ENCODE measurements at regions not wholly inside any gene's neighbourhood (a gene's known extent, or its start where the extent isn't known, plus 50 kb on each side); places are given as distances from the start of the nearest gene placed in this dataset.
A peak's percentile ranks its signal among the peaks of the same experiment; 100 is the strongest.

GRCh38 chr12:16415155-16415554, 67.7 kb downstream of the MGST1 start:
- DNase-seq: no peak

DNA sequence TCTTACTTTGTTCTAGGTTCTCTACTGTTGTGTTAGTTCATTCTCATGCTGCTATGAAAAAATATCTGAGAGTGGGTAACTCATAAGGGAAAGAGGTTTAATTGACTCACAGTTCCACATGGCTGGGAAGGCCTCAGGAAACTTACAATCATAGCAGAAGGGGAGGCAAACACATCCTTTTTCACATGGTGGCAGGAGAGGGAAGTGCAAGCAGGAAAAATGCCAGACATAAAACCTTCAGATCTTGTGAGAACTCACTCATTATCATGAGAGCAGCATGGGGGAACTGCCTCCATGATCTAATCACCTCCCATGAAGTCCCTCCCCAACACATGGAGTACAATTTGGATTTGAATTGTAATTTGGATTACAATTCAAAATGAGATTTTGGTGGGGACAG, 69.6 kb downstream of the MGST1 start:
- H3K4me1 ChIP-seq: no peaks in the 10 kb centered on the region
- no peak overlapping the region for H3K27ac ChIP-seq
- DNase-seq (no peak), ATAC-seq (ENCODE audit: low FRiP score in 2 of 2) (no peak)
- no peaks in the 10 kb centered on the region for H3K36me3 ChIP-seq
- no peaks in the 10 kb centered on the region for H3K9me3 ChIP-seq
- no peaks in the 10 kb centered on the region for H3K27me3 ChIP-seq
- TF ChIP-seq POLR2AphosphoS5 (IDR thresholded peaks at IDR 0.05) (no peak), CTCF (IDR thresholded peaks at IDR 0.05) (no peak), POLR2A (IDR thresholded peaks at IDR 0.05) (no peak), EP300 (IDR thresholded peaks at IDR 0.05) (no peak)
- no peak overlapping the region for H3K4me3 ChIP-seq

More at GRCh38 chr12:16415155-16415554, 67.7 kb downstream of the MGST1 start:
- no peak overlapping the region for H3K27ac ChIP-seq
- ATAC-seq (ENCODE audit: low FRiP score in 2 of 2): no peak
- no peaks in the 10 kb centered on the region for H3K36me3 ChIP-seq
- no peak overlapping the region for H3K4me3 ChIP-seq
- TF ChIP-seq EP300 (IDR thresholded peaks at IDR 0.05) (no peak), CTCF (IDR thresholded peaks at IDR 0.05) (no peak), POLR2A (IDR thresholded peaks at IDR 0.05) (no peak), POLR2AphosphoS5 (IDR thresholded peaks at IDR 0.05) (no peak)
- H3K27me3 ChIP-seq: no peaks in the 10 kb centered on the region
- H3K9me3 ChIP-seq: no peaks in the 10 kb centered on the region
- no peaks in the 10 kb centered on the region for H3K4me1 ChIP-seq

DNA sequence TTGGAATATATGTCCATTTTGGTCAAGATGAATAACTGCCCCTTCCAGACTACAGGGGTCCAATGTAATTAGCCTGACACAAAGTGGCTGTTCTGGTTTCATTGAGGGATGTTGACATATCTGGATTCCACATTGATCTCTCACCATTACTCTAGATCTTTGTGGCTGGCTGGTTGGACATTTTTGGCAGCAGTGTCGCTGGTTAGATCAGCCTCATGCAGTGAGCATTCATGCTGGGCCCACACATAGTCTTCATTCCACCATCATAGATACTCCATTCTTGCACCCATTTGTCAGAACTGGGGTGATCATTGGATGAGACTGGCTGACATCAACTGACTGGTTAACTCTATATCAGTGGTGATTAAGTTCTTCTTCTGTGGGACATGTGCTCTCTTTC, 74.4 kb downstream of the MGST1 start:
- no peak for TF ChIP-seq EP300 (IDR thresholded peaks at IDR 0.05)
- TF ChIP-seq POLR2AphosphoS5 (IDR thresholded peaks at IDR 0.05): no peak
- TF ChIP-seq CTCF (IDR thresholded peaks at IDR 0.05): no peak
- TF ChIP-seq POLR2A (IDR thresholded peaks at IDR 0.05): no peak
- Histone ChIP-seq H3K4me1 (no peaks in the 10 kb centered on the region), H3K27me3 (no peaks in the 10 kb centered on the region), H3K4me3 (no peak overlapping the region), H3K36me3 (no peaks in the 10 kb centered on the region), H3K9me3 (no peaks in the 10 kb centered on the region), H3K27ac (no peak overlapping the region)
- ATAC-seq (ENCODE audit: low FRiP score in 2 of 2) (no peak), DNase-seq (no peak)
- WGBS, 2 donors: 91 to 100% methylated on average over 1 of the region's 1 CpG

GRCh38 chr12:16424531-16424930, 77.1 kb downstream of the MGST1 start:
- Histone ChIP-seq H3K4me3 (no peak overlapping the region), H3K9me3 (no peaks in the 10 kb centered on the region), H3K4me1 (no peaks in the 10 kb centered on the region), H3K27ac (no peak overlapping the region), H3K36me3 (no peaks in the 10 kb centered on the region), H3K27me3 (no peaks in the 10 kb centered on the region)
- 70 to 83% methylated on average over 2 of the region's 2 CpGs for WGBS, 2 donors
- TF ChIP-seq CTCF (IDR thresholded peaks at IDR 0.05) (no peak), EP300 (IDR thresholded peaks at IDR 0.05) (no peak), POLR2A (IDR thresholded peaks at IDR 0.05) (no peak), POLR2AphosphoS5 (IDR thresholded peaks at IDR 0.05) (no peak)
- ATAC-seq (ENCODE audit: low FRiP score in 2 of 2): no peak
- DNase-seq: no peak

DNA sequence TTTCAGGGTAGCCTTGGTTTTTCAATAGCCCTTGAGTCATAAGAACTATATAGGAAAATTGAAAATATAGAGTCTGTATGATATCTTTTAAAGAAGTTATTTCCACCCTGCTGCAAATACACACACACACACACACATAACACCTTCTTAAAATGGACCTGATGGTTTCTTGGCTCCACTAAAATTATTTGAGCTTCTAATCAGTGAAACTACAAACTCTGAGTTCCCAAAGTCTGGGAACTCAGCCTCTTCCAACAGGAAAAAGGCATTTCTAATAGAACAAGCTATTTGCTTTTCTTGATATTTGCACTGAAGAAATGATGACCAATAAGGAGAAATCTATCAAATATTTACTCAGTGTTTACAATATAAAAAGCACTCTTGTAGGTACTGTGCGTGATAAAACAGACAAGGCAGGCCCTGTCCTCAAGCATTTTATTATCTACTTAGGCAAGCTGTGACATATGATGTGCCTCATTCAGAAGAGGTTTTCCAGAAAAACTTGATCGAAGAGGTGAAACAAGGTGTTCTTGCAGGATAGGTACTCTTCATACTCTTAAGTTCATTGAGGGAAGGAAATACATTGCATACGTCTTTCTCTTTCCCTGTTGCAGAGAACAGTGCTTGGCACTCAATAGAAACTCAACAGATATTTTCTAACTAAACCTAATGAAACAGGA, 88.6 kb downstream of the MGST1 start:
- DNase-seq (no peak), ATAC-seq (ENCODE audit: low FRiP score in 2 of 2) (peak in 1 of 2 donors; percentile 24)
- Histone ChIP-seq H3K27me3 (no peaks in the 10 kb centered on the region), H3K4me1 (no peaks in the 10 kb centered on the region), H3K9me3 (no peaks in the 10 kb centered on the region), H3K36me3 (no peaks in the 10 kb centered on the region), H3K27ac (no peak overlapping the region), H3K4me3 (no peak overlapping the region)
- TF ChIP-seq CTCF (IDR thresholded peaks at IDR 0.05) (no peak), EP300 (IDR thresholded peaks at IDR 0.05) (peak in 2 of 4 donors; percentile 71 to 99), POLR2AphosphoS5 (IDR thresholded peaks at IDR 0.05) (peak in 1 of 2 donors; percentile 63)
- WGBS, 2 donors: 57 to 69% methylated on average over 3 of the region's 3 CpGs
